Myocyte (in vitro differentiated cells): ENCODE measurements at regions not wholly inside any gene's neighbourhood (a gene's known extent, or its start where the extent isn't known, plus 50 kb on each side); places are given as distances from the start of the nearest gene placed in this dataset.
A peak's percentile ranks its signal among the peaks of the same experiment; 100 is the strongest.
"Not testable (repeated sequence)": the region's sequence is repeated elsewhere in the genome, so short reads cannot be mapped to it uniquely, and the experiment has no call there.

Experiments used
- DNase-seq: peaks from one replicate; pipeline ENCODE4 v3.0.0-alpha.2; 2012; ENCODE audit warnings: low read depth

DNA sequence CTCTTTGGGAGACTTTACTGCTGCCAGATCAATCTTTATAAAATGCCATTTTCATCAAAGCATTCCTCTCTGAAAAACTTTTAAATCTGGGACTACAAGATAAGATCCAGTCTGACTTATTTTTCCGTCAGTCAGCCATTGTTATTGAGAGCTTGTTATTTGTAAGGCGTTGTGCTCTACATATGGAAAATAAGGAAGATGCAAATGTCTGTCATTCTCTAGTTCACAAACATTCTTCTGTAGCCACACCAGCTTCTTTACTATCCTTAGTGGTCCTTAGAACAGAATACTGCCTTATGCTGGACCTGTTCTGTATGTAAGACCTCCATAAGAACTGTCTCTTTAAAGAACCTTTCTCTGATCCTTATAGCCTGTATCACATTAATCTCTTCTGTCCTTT, 120.3 kb upstream of the NBPF19 start:
- DNase-seq: not testable (repeated sequence)

DNA sequence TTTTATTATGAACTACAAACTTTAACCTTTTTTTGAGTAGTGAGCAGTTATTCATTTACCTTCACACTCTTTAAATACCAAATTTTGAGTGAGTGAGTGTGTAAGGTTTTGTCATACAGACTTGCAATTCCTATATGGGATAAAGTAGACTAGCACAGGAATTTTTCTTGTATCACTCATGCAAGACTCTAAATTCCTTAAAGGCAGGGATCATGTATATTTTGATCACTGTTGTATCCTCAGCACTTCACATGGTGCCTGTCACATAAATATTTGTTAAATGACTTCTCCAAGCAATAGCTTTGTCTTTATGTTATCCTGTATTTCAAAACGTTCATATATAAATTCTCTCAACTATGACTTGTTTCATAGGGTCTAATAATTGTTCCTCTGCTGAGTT, 119.1 kb upstream of the NBPF19 start:
- not testable (repeated sequence) for DNase-seq

DNA sequence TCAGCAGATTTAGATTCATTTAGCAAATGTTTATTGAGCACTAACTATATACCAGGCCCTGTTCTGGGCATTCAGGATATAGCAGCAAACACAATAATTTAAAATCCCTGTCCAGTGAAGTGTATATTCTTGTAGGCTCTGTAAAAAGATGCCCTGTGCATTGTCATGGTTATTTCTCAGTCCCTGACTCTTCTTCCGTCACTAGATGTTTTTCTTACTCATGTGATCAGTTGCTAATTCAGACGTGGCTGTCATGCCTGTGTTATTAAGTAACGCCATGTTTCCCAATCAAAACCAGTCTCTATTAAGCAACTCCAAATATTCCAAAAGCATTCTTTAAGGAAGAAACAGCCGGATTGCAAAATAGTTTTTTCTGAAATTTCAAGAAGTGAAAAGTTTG, 118.7 kb upstream of the NBPF19 start:
- not testable (repeated sequence) for DNase-seq

DNA sequence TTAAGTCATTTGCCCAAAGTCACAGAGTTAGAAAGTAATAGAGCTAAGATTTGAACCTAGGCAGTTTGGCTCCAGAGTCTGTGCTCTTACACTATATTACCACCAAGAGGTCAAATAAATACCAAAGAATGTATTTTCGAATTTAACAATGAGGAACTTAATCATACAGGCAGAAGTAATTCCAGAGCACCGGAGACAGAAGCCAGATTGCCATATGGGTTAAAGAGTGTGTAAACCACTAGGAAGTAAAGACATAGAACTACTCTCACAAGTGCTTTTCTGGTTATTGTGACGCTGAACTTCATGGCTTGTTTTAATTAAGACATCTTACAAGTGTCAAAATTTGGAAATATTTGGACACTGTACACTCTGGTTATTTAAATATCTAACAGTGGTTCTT, 114.5 kb upstream of the NBPF19 start:
- DNase-seq: not testable (repeated sequence)

DNA sequence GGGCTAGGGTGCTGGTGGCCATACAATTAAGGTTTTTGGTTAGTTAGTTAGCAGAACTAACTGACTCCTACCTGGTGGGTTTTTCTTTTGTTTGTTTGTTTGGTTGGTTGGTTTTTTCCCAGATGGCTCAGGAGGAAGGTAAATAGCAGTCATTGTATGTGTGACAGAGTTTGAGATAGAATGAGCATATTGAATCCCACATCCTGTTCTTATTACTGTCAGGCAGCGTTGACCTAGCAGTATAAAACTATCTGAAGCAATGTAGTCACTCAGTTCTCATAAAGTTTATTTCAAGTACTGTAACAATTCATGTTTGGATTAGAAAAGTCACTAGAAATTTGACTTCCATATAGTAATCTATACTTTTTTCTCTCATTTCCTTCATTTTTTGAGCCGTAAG, 113.5 kb upstream of the NBPF19 start:
- DNase-seq: not testable (repeated sequence)

DNA sequence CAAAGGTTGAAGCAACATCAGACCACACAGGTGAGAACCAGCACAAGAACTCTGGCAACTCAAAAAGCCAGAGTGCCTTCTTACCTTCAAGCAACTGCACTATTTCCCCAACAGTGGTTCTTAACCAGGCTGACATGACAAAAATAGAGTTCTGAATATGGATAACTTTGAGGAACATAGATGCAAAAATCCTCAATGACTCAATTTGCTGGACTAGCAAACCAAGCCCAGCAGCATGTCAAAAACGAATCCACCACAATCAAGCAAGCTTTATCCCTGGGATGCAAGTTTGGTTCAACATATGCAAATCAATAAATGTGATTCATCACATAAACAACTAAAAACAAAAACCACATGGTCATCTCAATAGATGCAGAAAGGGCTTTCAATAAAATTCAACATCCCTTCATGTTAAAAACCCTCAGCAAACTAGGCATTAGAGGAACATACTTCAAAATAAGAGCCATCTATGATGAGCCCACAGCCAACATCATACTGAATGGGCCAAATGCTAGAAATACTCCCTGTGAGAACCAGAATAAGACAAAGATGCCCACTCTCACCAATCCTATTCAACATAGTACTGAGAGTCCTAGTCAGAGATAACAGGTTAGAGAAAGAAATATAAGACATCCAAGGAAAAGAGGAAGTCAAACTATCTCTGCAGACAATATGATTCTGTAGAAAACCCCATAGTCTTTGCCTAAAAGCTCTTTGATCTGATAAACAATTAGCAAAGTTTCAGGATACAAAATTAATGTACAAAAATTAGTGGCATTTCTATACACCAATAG, 110.5 kb upstream of the NBPF19 start:
- not testable (repeated sequence) for DNase-seq

DNA sequence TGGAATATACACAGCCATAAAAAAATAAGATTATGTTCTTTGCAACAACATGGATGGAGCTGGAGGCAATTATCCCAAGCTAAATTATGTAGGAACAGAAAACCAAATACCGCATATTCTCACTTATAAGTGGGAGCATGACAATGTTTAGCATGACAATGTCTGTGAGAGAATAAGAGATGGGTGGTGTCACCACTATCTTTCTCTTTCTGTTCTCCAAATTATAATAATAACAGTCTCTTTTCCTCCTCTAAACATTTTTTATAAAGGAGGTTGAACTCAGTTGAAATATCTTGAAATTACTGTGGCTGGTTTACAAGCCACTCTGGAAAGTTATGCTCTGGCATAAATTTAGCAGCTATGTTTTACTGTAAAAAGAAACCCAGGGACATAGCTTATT, 108.4 kb upstream of the NBPF19 start:
- not testable (repeated sequence) for DNase-seq

DNA sequence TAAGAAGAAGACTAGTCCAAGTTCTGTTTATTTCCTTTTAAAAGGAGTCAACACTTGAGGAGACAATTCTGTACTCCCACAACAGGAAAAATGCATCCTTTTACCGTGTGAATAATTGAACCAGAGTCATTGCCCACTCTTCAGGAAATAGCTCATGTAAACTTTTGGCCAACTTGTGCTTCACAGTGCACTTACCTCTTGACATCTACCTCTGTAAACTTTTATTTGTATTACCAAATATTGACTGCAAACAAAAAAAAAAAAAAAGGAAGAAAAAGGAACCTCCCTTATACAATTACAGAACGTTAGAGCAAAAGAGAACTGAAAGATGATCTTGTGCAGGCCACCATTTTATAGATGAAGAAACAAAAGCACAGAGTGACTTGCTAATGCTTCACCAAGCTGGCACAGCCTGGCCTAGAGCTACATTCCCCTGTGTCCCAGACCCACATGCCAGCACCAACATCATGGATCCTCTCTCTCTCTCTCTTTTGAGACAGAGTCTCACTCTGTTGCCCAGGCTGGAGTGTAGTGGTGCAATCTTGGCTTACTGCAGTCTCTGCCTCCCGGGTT, 107.3 kb upstream of the NBPF19 start:
- not testable (repeated sequence) for DNase-seq

DNA sequence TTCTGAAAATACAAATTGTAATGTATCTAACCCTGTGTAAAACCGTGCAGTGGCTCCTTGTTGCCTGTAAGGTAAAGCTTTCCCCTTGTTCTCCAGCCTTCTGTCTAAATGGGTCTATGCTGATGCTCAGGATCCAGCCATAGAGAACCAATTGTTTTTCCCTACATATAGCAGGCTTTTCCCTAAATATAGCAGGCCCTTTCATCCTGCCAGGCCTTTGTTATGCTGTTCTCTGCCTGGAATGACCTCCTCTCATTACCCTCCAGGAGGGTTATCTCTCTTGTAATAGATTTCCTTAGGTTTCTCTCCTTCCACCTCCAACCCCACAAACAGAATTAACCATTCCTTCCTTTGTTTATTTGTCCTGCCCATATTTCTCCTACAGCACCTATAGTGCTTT, 106.5 kb upstream of the NBPF19 start:
- not testable (repeated sequence) for DNase-seq

DNA sequence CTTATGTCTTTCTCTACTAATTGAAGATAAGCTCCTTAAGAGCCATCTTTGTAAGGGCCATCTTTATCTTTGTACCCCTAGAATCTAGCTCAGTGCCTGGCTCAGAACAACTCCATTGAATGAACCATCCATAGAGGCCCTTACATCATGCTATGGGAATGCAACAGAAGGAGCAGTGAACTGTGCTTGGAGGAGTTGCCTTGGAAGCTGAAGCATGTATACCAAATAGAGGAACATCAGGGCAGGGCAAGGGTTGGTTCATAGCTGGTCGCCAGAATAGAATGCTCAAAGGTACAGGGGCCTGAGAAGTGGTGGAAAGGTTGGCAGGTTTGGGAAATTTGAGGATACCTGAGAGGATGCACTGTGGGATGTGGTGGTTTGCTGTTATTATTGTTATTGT, 105.8 kb upstream of the NBPF19 start:
- not testable (repeated sequence) for DNase-seq

DNA sequence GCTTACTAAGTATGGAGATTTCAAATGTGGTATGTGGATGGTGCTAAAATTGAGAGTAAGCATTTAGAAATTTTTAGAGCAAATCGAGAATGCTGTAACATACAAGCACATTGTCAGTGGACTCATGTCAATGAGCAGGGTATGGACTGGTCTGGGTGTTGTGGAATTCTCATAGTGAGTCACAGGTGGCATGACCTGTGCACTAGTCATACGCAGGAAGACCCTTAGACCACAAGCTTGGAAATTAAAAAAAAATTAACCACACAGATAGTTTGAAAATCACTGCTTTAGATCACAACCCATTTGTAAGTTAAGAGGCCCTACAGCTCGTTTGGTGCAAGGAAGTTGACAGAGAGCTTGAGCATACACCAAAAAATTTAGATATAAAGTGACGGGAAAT, 102.9 kb upstream of the NBPF19 start:
- DNase-seq: not testable (repeated sequence)

DNA sequence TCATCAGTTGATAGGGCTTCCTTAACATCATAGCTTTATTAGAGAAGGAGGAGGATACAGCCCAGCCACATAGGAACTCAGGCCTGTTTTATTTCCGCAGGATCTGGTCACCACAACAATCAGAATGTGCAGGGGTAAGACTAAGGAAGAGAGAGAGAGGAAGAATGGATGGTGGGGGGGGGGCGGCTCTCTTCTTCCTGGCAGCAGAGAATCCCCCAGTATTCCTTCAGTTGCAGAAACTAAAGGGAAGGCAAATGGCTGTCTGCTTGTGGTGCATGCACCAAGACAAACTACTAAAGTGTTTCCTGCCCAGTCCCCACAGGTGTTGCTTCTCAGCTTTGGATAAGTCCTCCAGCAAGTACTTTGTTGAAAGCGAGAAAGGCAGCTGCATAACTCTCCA, 96.4 kb upstream of the NBPF19 start:
- DNase-seq: peak; percentile 8

DNA sequence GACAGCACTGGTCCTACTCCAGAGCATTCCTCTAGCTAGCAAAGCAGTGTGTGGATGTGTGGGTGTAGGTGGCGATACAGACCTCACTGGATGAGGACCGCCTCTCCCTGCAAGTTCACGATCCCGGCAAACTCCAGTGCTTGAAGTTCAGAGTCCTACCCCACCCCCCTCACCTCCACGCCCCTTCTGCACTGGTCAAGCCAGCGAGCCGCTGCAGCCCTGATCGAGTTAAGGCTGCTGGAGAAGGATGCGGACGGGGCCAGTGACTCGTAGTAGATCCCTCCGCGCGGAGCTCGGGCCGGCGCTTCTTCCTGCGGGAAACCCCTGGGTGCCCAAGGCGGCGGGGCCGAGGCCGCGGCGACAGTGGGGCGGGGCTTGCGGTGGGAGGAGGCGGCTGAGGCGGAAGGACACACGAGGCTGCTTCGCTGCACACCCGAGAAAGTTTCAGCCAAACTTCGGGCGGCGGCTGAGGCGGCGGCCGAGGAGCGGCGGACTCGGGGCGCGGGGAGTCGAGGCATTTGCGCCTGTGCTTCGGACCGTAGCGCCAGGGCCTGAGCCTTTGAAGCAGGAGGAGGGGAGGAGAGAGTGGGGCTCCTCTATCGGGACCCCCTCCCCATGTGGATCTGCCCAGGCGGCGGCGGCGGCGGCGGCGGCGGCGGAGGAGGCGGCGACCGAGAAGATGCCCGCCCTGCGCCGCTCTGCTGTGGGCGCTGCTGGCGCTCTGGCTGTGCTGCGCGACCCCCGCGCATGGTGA, 84.5 kb upstream of the NBPF19 start:
- DNase-seq: peak; percentile 83

DNA sequence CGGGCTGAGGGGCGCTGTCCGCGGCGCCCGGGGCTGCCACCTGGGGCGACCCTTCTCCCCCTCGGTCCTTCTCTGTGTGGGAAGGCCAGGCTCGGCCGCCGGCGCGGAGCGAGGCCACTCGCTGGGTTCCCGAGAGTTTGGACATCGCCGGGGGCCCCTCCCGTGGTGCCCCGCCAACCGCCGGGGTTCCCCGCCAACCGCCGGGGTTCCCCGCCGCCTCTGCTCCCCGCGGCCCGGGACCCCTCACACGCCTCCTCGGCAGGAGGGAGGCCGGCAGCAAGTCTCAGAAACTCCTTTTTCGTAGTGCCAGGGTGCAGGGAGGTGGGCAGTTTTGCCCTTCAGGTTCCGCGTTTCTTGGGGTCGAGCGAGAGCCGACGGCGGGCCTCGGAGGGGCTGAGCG, 83.9 kb upstream of the NBPF19 start:
- DNase-seq: not testable (repeated sequence)

DNA sequence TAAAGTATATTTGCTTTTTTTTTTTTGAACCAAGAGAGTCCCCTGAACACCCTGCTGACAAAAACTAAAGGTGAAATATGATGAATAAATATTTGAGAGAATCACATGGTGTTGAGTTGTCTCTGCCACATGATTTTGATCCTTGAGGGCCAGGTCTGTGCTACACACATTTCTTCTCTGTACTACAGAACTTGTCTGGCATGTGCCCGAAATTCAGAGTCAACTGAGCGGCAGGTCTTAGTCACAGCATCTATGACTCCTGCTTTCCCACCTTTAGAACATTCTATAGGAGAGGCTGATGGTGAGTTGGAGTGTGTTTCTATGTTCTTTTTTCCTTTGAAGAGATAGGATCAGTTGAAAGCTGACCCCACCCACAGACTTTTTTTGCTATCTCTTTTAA, 79.0 kb upstream of the NBPF19 start:
- DNase-seq: not testable (repeated sequence)

DNA sequence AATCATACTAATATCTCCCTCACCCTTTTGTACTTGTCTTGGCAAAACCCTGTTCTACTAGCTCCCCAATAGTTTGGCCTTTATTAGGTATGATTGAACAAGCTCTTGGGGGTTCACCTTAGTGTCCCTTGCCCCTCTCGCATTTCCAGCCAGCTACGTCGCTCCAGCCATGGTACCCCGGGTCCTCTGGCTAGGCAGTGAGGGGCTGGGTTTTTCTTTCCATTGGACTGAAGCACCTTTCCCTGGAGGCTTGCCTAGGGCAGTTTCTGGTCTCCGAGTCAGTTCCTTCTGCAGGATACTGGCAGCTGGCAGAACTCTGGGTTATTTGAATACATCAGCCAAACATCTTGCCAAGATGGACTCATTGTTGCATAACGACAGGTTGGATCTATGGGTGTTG, 76.3 kb upstream of the NBPF19 start:
- not testable (repeated sequence) for DNase-seq

DNA sequence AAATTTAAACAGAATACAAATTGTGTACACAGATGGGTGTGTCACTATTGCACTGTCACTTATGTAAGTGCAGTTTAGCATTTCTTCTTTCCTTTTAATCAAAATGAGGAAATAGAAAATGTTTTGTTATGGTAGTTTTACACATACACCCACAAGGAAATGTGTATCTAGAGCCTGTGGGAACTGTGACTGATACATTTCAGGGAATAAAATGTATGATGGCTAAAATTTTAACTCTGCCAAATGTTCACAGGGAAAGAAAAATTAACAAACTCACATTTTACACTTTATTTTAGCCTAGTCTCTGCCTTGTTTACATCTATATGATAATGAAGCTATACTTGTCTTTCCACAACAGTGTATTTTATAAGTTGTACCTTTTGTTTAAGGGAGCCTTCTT, 66.4 kb upstream of the NBPF19 start:
- DNase-seq: not testable (repeated sequence)

DNA sequence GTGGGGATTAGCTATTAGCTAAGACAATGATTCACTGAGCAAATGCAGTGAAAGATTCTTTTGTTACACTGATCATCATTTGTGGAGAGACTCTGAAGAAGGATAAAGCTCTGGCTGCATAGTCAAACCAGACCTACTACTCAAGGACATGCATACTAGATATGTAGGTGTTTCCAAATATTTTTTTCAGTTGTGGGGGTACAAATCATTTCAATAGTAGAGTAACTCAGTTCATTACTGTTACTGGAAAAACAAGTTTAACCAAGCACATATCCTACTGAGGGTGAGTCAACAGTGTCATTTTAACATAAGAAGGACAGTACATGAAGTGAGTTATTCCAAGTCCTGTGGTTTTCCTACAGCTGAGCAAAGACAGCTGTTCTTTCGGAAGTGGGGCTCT, 59.5 kb upstream of the NBPF19 start:
- DNase-seq: not testable (repeated sequence)

DNA sequence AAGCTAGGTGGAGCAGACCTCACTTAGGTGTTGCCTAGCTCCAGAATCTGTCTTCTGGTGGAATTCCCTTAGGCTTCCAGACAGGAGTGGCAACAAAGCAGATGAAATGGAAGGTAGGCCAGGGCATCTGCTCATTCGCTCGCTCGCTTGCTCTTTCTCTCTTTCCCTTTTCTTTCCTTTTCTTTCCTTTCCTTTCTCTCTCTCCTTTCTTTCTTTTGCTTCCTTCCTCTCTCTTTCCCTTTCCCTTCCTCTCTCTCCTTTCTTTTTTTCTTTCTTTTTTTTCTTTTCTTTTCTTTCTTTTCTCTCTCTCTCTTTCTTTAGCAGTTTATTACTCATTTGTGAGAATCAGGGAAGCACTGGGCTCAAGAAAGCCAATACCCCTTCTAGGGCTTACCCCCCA, 56.1 kb upstream of the NBPF19 start:
- not testable (repeated sequence) for DNase-seq

DNA sequence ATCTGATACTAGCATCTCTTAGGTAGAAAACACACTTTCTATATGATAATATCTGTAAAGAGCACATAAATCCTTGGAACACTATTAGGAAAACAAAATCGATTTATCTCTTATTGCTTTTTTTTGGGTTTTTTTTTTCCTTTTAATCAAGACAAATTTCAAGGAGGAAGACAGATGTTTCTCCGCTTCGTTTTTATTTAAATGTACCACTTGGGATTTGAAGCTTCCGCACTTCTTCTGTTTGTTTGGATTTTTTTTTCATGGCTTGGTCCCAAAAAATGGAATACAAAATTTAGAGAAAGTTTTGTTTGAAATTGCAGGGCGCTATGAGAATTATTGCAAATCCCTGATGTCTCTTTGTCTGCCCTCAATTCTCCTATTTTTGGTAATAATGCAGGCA, 51.7 kb upstream of the NBPF19 start:
- DNase-seq: peak; percentile 12
